ENCODE measurements at regions not wholly inside any gene's neighbourhood (a gene's known extent, or its start where the extent isn't known, plus 50 kb on each side); places are given as distances from the start of the nearest gene placed in this dataset.

DNA sequence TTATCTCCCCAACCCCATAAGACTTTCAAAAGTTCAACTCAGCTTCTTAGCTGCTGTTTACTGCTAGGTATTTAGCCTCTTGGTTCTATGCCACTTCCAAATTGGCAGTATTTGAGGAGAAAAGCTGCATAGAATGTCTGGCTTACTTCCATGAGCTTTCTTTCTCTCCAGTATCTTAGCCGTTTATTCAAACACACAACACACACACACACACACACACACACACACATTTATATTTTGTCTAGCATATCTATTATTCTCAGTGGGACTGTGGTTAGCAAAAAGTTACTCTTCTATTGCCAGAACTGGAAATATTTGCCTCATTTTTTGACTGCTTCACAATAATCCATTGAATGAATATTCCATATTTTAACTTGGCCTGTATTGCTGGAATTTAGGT is 634.2 kb upstream of the IMPG1 start:
- POLR2A ChIA-PET: no interaction called here
- Mint-ChIP-seq H3K4me1 (peaks cover 0 to 2% (median 0%) of the 10 kb centered on the region in 7 donors), H3K27ac (no peak overlapping the region), H3K27me3 (no peaks in the 10 kb centered on the region), H3K36me3 (no peaks in the 10 kb centered on the region), H3K4me3 (no peak overlapping the region), H3K9me3 (peaks cover 0 to 11% (median 4%) of the 10 kb centered on the region in 11 donors)
- ATAC-seq: no peak
- DNase-seq: no peak
- intact Hi-C loops (cut with micrococcal nuclease): no loop called here
- no peaks in the 10 kb centered on the region for H3K9me3 ChIP-seq (ENCODE audit: control insufficient read depth in 2 of 3, low read length in 3 of 3)
- H3K27me3 ChIP-seq (ENCODE audit: control insufficient read depth in 2 of 2, insufficient read depth in 2 of 2, low read length in 2 of 2): no peaks in the 10 kb centered on the region
- CTCF ChIA-PET: no interaction called here
- no peaks in the 10 kb centered on the region for H3K36me3 ChIP-seq (ENCODE audit: control insufficient read depth in 2 of 3, insufficient read depth in 3 of 3, low read length in 3 of 3)
- no peak overlapping the region for H3K4me3 ChIP-seq (ENCODE audit: low read length)
- H3K4me1 ChIP-seq (ENCODE audit: control insufficient read depth in 2 of 2, insufficient read depth in 2 of 2, low read length in 2 of 2): no peaks in the 10 kb centered on the region
- no peak overlapping the region for H3K27ac ChIP-seq (ENCODE audit: low read depth, low read length)

DNA sequence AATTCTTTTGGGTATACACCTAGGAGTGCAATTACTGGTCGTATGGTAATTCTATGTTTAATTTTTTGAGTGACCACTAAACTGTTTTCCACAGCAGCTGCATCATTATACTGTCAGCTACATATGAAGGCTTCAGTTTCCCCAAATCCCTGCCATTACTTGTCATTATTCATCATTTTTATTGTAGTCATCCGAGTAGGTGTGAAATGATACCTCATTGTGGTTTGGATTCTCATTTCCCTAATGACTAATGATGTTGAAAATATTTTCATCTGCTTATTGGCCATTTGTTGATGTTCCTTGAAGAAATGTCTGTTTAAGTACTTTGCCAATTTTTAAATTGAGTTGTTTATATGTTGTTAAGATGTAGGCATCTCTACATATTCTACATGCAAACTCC is 633.6 kb upstream of the IMPG1 start:
- H3K27me3 ChIP-seq (ENCODE audit: control insufficient read depth in 2 of 2, insufficient read depth in 2 of 2, low read length in 2 of 2): no peaks in the 10 kb centered on the region
- no peak overlapping the region for H3K27ac ChIP-seq (ENCODE audit: low read depth, low read length)
- no peak for ATAC-seq
- CTCF ChIA-PET: no interaction called here
- Mint-ChIP-seq H3K4me3 (no peak overlapping the region), H3K9me3 (peaks cover 0 to 14% (median 4%) of the 10 kb centered on the region in 11 donors), H3K27me3 (no peaks in the 10 kb centered on the region), H3K4me1 (peaks cover 0 to 2% (median 0%) of the 10 kb centered on the region in 7 donors), H3K36me3 (no peaks in the 10 kb centered on the region), H3K27ac (no peak overlapping the region)
- no peaks in the 10 kb centered on the region for H3K36me3 ChIP-seq (ENCODE audit: control insufficient read depth in 2 of 3, insufficient read depth in 3 of 3, low read length in 3 of 3)
- H3K9me3 ChIP-seq (ENCODE audit: control insufficient read depth in 2 of 3, low read length in 3 of 3): no peaks in the 10 kb centered on the region
- POLR2A ChIA-PET: no interaction called here
- H3K4me1 ChIP-seq (ENCODE audit: control insufficient read depth in 2 of 2, insufficient read depth in 2 of 2, low read length in 2 of 2): no peaks in the 10 kb centered on the region
- intact Hi-C loops (cut with micrococcal nuclease): no loop called here
- DNase-seq: no peak
- H3K4me3 ChIP-seq (ENCODE audit: low read length): no peak overlapping the region

DNA sequence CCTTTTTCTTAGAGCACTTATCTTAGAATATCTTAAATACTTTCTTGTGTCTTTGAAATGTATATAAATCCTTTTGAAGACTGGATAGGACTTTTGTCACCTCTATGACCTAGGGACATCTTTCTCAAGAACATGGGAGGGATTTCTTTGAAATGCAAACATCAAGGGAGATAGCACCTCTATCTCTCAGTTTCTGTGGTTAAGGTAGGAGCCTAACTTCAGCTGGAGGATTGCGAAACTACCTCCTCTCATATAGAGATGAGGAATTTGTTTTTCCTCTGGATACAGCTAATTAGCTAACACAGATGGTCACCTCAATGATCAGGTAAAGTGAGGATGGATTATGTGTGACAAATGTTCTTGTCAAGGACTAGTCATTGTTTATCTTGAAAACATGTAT is 631.3 kb upstream of the IMPG1 start:
- Histone ChIP-seq H3K27me3 (ENCODE audit: control insufficient read depth in 2 of 2, insufficient read depth in 2 of 2, low read length in 2 of 2) (no peaks in the 10 kb centered on the region), H3K4me3 (ENCODE audit: low read length) (no peak overlapping the region), H3K27ac (ENCODE audit: low read depth, low read length) (no peak overlapping the region), H3K9me3 (ENCODE audit: control insufficient read depth in 2 of 3, low read length in 3 of 3) (no peaks in the 10 kb centered on the region), H3K36me3 (ENCODE audit: control insufficient read depth in 2 of 3, insufficient read depth in 3 of 3, low read length in 3 of 3) (no peaks in the 10 kb centered on the region), H3K4me1 (ENCODE audit: control insufficient read depth in 2 of 2, insufficient read depth in 2 of 2, low read length in 2 of 2) (no peaks in the 10 kb centered on the region)
- no peaks in the 10 kb centered on the region for H3K27me3 Mint-ChIP-seq
- POLR2A ChIA-PET: no interaction called here
- H3K36me3 Mint-ChIP-seq: no peaks in the 10 kb centered on the region
- DNase-seq (no peak), ATAC-seq (no peak)
- H3K4me1 Mint-ChIP-seq: peaks cover 0 to under 1% (median 0%) of the 10 kb centered on the region in 7 donors
- no peak overlapping the region for H3K4me3 Mint-ChIP-seq
- intact Hi-C loops (cut with micrococcal nuclease): no loop called here
- CTCF ChIA-PET: no interaction called here
- no peak overlapping the region for H3K27ac Mint-ChIP-seq
- H3K9me3 Mint-ChIP-seq: peaks cover 0 to 14% (median 4%) of the 10 kb centered on the region in 11 donors

DNA sequence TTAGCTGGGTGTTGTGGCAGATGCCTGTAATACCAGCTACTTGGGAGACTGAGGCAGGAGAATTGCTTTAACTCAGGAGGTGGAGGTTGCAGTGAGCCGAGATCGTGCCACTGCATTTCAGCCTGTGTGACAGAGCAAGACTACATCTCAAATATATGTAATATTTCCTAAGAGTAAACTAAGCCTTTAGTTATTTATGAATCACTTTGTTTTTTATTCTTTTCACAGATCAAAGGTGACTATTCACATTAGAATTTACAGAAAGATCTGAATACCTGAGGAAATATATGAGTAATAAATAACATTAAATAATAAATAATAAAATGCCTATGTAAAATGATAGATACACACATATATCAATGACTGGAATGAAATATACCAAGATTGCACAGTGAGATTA is 630.8 kb upstream of the IMPG1 start:
- CTCF ChIA-PET: no interaction called here
- Mint-ChIP-seq H3K36me3 (no peaks in the 10 kb centered on the region), H3K27me3 (no peaks in the 10 kb centered on the region), H3K4me1 (no peaks in the 10 kb centered on the region), H3K4me3 (no peak overlapping the region), H3K27ac (no peak overlapping the region), H3K9me3 (peaks cover 0 to 14% (median 4%) of the 10 kb centered on the region in 11 donors)
- DNase-seq: no peak
- POLR2A ChIA-PET: no interaction called here
- Histone ChIP-seq H3K9me3 (ENCODE audit: control insufficient read depth in 2 of 3, low read length in 3 of 3) (no peaks in the 10 kb centered on the region), H3K36me3 (ENCODE audit: control insufficient read depth in 2 of 3, insufficient read depth in 3 of 3, low read length in 3 of 3) (no peaks in the 10 kb centered on the region), H3K27ac (ENCODE audit: low read depth, low read length) (no peak overlapping the region), H3K4me1 (ENCODE audit: control insufficient read depth in 2 of 2, insufficient read depth in 2 of 2, low read length in 2 of 2) (no peaks in the 10 kb centered on the region), H3K4me3 (ENCODE audit: low read length) (no peak overlapping the region), H3K27me3 (ENCODE audit: control insufficient read depth in 2 of 2, insufficient read depth in 2 of 2, low read length in 2 of 2) (no peaks in the 10 kb centered on the region)
- intact Hi-C loops (cut with micrococcal nuclease): no loop called here
- no peak for ATAC-seq

DNA sequence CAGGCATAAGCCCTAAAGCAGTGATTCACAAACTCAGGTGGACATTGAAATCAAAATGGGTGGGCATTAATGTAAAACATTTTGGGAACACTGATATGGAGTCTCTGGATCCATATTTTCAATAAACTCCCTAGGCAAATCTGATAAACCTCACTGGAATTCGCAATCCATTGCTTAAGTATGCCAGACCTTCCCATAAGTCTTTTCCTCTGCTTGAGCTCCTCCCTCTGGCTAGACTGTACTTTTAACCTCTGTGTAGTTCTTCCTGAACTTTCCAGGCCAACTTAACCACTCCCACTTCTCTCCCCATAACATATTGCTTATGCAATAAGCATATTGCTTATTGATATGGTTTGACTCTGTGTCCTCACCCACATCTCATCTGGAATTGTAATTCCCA is 629.7 kb upstream of the IMPG1 start:
- no peaks in the 10 kb centered on the region for H3K36me3 ChIP-seq (ENCODE audit: control insufficient read depth in 2 of 3, insufficient read depth in 3 of 3, low read length in 3 of 3)
- H3K27me3 Mint-ChIP-seq: no peaks in the 10 kb centered on the region

DNA sequence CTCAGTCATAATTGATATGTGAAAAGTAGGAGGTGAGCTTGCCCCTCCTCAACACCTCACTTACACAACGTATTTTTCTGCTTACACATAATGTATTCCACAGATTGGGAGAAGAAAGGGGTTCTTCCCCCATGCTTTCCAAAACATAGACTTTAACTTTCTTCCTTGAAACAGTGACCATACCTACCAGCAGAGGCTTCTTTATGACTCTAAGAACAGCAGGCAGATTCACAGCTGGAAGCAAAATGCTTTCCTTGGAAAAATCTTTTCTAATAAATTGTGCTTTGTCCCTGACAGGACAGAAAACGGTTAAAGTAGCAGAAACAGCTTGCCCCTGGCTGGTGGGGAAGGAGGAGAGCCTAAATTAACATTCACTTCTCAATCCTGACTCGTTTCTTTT is 629.1 kb upstream of the IMPG1 start:
- Mint-ChIP-seq H3K9me3 (peaks cover 0 to 14% (median 2%) of the 10 kb centered on the region in 11 donors), H3K27ac (no peak overlapping the region), H3K4me3 (no peak overlapping the region), H3K27me3 (no peaks in the 10 kb centered on the region), H3K36me3 (no peaks in the 10 kb centered on the region), H3K4me1 (no peaks in the 10 kb centered on the region)
- ChIA-PET POLR2A (no interaction called here), CTCF (no interaction called here)
- no peak for ATAC-seq
- no peak for DNase-seq
- no peaks in the 10 kb centered on the region for H3K27me3 ChIP-seq (ENCODE audit: control insufficient read depth in 2 of 2, insufficient read depth in 2 of 2, low read length in 2 of 2)
- H3K9me3 ChIP-seq (ENCODE audit: control insufficient read depth in 2 of 3, low read length in 3 of 3): no peaks in the 10 kb centered on the region
- H3K27ac ChIP-seq (ENCODE audit: low read depth, low read length): no peak overlapping the region
- H3K36me3 ChIP-seq (ENCODE audit: control insufficient read depth in 2 of 3, insufficient read depth in 3 of 3, low read length in 3 of 3): no peaks in the 10 kb centered on the region
- H3K4me1 ChIP-seq (ENCODE audit: control insufficient read depth in 2 of 2, insufficient read depth in 2 of 2, low read length in 2 of 2): no peaks in the 10 kb centered on the region
- H3K4me3 ChIP-seq (ENCODE audit: low read length): no peak overlapping the region
- intact Hi-C loops (cut with micrococcal nuclease): no loop called here

More for the DNA sequence above, 629.7 kb upstream of the IMPG1 start:
- Mint-ChIP-seq H3K9me3 (peaks cover 0 to 14% (median 1%) of the 10 kb centered on the region in 11 donors), H3K36me3 (no peaks in the 10 kb centered on the region), H3K4me3 (no peak overlapping the region), H3K27ac (no peak overlapping the region), H3K4me1 (no peaks in the 10 kb centered on the region)
- DNase-seq (no peak), ATAC-seq (no peak)
- Histone ChIP-seq H3K27me3 (ENCODE audit: control insufficient read depth in 2 of 2, insufficient read depth in 2 of 2, low read length in 2 of 2) (no peaks in the 10 kb centered on the region), H3K4me3 (ENCODE audit: low read length) (no peak overlapping the region), H3K27ac (ENCODE audit: low read depth, low read length) (no peak overlapping the region), H3K9me3 (ENCODE audit: control insufficient read depth in 2 of 3, low read length in 3 of 3) (no peaks in the 10 kb centered on the region), H3K4me1 (ENCODE audit: control insufficient read depth in 2 of 2, insufficient read depth in 2 of 2, low read length in 2 of 2) (no peaks in the 10 kb centered on the region)
- intact Hi-C loops (cut with micrococcal nuclease): no loop called here
- ChIA-PET POLR2A (no interaction called here), CTCF (no interaction called here)

DNA sequence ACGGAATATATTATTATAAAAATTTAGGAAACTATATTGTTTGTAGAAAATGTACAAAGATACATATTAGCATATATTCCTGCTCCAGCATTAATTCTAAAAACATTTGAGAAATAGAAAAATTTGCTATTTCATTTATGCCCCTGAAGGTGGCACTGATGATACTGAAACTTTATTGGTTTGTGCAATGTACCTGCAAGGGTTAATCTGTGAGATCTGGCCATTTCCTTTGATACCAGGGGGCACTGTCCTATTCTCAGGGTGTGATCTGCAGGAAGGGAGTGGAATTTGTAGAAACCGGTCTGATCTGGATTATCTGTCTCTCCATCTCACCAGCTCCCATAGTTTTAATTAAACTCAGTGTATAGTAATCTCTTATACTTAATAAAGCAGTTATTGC is 625.1 kb upstream of the IMPG1 start:
- Mint-ChIP-seq H3K27me3 (no peaks in the 10 kb centered on the region), H3K4me1 (no peaks in the 10 kb centered on the region), H3K9me3 (peaks cover 0 to 11% (median 0%) of the 10 kb centered on the region in 11 donors), H3K36me3 (no peaks in the 10 kb centered on the region), H3K27ac (no peak overlapping the region), H3K4me3 (no peak overlapping the region)
- no peak overlapping the region for H3K4me3 ChIP-seq (ENCODE audit: low read length)
- intact Hi-C loops (cut with micrococcal nuclease): no loop called here
- DNase-seq: no peak
- POLR2A ChIA-PET: no interaction called here
- H3K9me3 ChIP-seq (ENCODE audit: control insufficient read depth in 2 of 3, low read length in 3 of 3): no peaks in the 10 kb centered on the region
- no peaks in the 10 kb centered on the region for H3K27me3 ChIP-seq (ENCODE audit: control insufficient read depth in 2 of 2, insufficient read depth in 2 of 2, low read length in 2 of 2)
- no peak for ATAC-seq
- CTCF ChIA-PET: no interaction called here
- no peak overlapping the region for H3K27ac ChIP-seq (ENCODE audit: low read depth, low read length)
- no peaks in the 10 kb centered on the region for H3K4me1 ChIP-seq (ENCODE audit: control insufficient read depth in 2 of 2, insufficient read depth in 2 of 2, low read length in 2 of 2)
- H3K36me3 ChIP-seq (ENCODE audit: control insufficient read depth in 2 of 3, insufficient read depth in 3 of 3, low read length in 3 of 3): no peaks in the 10 kb centered on the region
